HEK293 (cell line): ENCODE measurements at regions not wholly inside any gene's neighbourhood (a gene's known extent, or its start where the extent isn't known, plus 50 kb on each side); places are given as distances from the start of the nearest gene placed in this dataset.

Experiments
- CTCF ChIA-PET: fragments of 350-600 bp; formaldehyde crosslinking; extraction: SDS; loops from one replicate; lab custom pipeline; 2021; ENCODE audit warnings: antibody characterized with exemption; lab: Yijun Ruan, JAX
- POLR2A ChIA-PET: fragments of 300-600 bp; formaldehyde crosslinking; extraction: SDS; loops from one replicate; lab custom pipeline; 2020; ENCODE audit warnings: antibody characterized with exemption, inconsistent platforms; lab: Yijun Ruan, JAX
- H3K27ac ChIP-seq: fragments of 200-500 bp; sonication (Bioruptor generic); 2 replicates; pipeline ENCODE4 v1.5.1; 2014; ENCODE audit warnings: low read depth, low read length, control low read depth, inconsistent platforms; ENCODE audit errors: extremely low read depth
- H3K36me3 ChIP-seq, 2 experiments: fragments of 200-500 bp in 1 of 2; sonication (Bioruptor generic) in 1 of 2; 1 replicate in 1 of 2; 2 replicates in 1 of 2; pipeline ENCODE4 v1.5.1; 2014 to 2017; ENCODE audit warnings: inconsistent platforms in 2 of 2, low read length in 2 of 2; ENCODE audit not compliant: control insufficient read depth in 2 of 2, insufficient read depth in 1 of 2
- H3K4me1 ChIP-seq: fragments of 200-500 bp; sonication (Bioruptor generic); 2 replicates; pipeline ENCODE4 v1.5.1; 2014; ENCODE audit warnings: mild to moderate bottlenecking, low read length, inconsistent platforms; ENCODE audit not compliant: control insufficient read depth, insufficient read depth
- H3K4me3 ChIP-seq: 2 replicates; pipeline ENCODE4 v1.5.1; 2011; ENCODE audit warnings: low read depth, mild to moderate bottlenecking, control low read depth, low read length, moderate library complexity
- H3K9me3 ChIP-seq: fragments of 200-500 bp; sonication (Bioruptor generic); 2 replicates; pipeline ENCODE4 v1.5.1; 2014; ENCODE audit warnings: low read depth, low read length, inconsistent platforms; ENCODE audit not compliant: control insufficient read depth, insufficient read depth
- HOXA7 ChIP-seq: sonication (generic); formaldehyde crosslinking; IDR thresholded peaks from 2 replicates; pipeline ENCODE4 v1.8.1; 2022; ENCODE audit warnings: missing genetic modification reagents, borderline replicate concordance
- HOXD13 ChIP-seq: sonication (generic); formaldehyde crosslinking; IDR thresholded peaks from 2 replicates; pipeline ENCODE4 v1.8.0; 2022; ENCODE audit warnings: missing genetic modification reagents, borderline replicate concordance
- RBAK ChIP-seq: fragments of 450-650 bp; formaldehyde crosslinking; IDR thresholded peaks from 2 replicates; pipeline ENCODE4 v1.5.1; 2016; ENCODE audit warnings: missing biosample characterization, missing genetic modification characterization
- SCRT1 ChIP-seq: fragments of 450-650 bp; formaldehyde crosslinking; IDR thresholded peaks from 2 replicates; pipeline ENCODE4 v1.5.1; 2016; ENCODE audit warnings: missing biosample characterization, missing genetic modification characterization, borderline replicate concordance
- SCRT2 ChIP-seq: fragments of 450-650 bp; formaldehyde crosslinking; IDR thresholded peaks from 2 replicates; pipeline ENCODE4 v1.5.1; 2016; ENCODE audit warnings: missing biosample characterization, missing genetic modification characterization
- YY1 ChIP-seq: fragments of 450-650 bp; formaldehyde crosslinking; IDR thresholded peaks from 2 replicates; pipeline ENCODE4 v1.5.1; 2018; ENCODE audit warnings: missing biosample characterization, missing genetic modification characterization
- ZFP69B ChIP-seq: fragments of 450-650 bp; formaldehyde crosslinking; IDR thresholded peaks from 2 replicates; pipeline ENCODE4 v1.5.1; 2016; ENCODE audit warnings: missing biosample characterization, missing genetic modification characterization
- ZNF292 ChIP-seq: fragments of 450-650 bp; formaldehyde crosslinking; IDR thresholded peaks from 2 replicates; pipeline ENCODE4 v1.5.1; 2016; ENCODE audit warnings: low read depth, missing biosample characterization, missing genetic modification characterization, borderline replicate concordance
- ZNF561 ChIP-seq: fragments of 450-650 bp; IDR thresholded peaks from 2 replicates; pipeline ENCODE4 v1.5.1; 2018; ENCODE audit warnings: missing biosample characterization, missing genetic modification characterization, borderline replicate concordance
- ZNF600 ChIP-seq: fragments of 450-650 bp; formaldehyde crosslinking; IDR thresholded peaks from 2 replicates; pipeline ENCODE4 v1.5.1; 2016; ENCODE audit warnings: missing biosample characterization, missing genetic modification characterization
- ZNF610 ChIP-seq: fragments of 450-650 bp; formaldehyde crosslinking; IDR thresholded peaks from 2 replicates; pipeline ENCODE4 v1.5.1; 2016; ENCODE audit warnings: missing biosample characterization, missing genetic modification characterization, borderline replicate concordance
- ZNF654 ChIP-seq: fragments of 450-650 bp; formaldehyde crosslinking; IDR thresholded peaks from 2 replicates; pipeline ENCODE4 v1.5.1; 2016; ENCODE audit warnings: low read depth, missing biosample characterization, missing genetic modification characterization
- ZNF660 ChIP-seq: fragments of 450-650 bp; IDR thresholded peaks from 2 replicates; pipeline ENCODE4 v1.5.1; 2018; ENCODE audit warnings: missing biosample characterization, mild to moderate bottlenecking, missing genetic modification characterization
- ZNF670 ChIP-seq: fragments of 450-650 bp; formaldehyde crosslinking; IDR thresholded peaks from 2 replicates; pipeline ENCODE4 v1.5.1; 2016; ENCODE audit warnings: missing biosample characterization, missing genetic modification characterization, low read depth
- ZNF747 ChIP-seq: fragments of 450-650 bp; formaldehyde crosslinking; IDR thresholded peaks from 2 replicates; pipeline ENCODE4 v1.5.1; 2016; ENCODE audit warnings: missing biosample characterization, missing genetic modification characterization
- ZNF777 ChIP-seq: fragments of 450-650 bp; formaldehyde crosslinking; IDR thresholded peaks from 2 replicates; pipeline ENCODE4 v1.5.1; 2017; ENCODE audit warnings: missing biosample characterization, missing genetic modification characterization, borderline replicate concordance
- TF ChIP-seq, protein P1 (sequence below): fragments of 450-650 bp; formaldehyde crosslinking; IDR thresholded peaks from 2 replicates; pipeline ENCODE4 v1.5.1; 2016; ENCODE audit warnings: missing biosample characterization, missing genetic modification characterization
- TF ChIP-seq, protein P2 (sequence below): IDR thresholded peaks from 2 replicates; pipeline ENCODE4 v1.6.1; 2011; ENCODE audit warnings: mild to moderate bottlenecking, low read depth, low read length, borderline replicate concordance
- TF ChIP-seq, protein P3 (sequence below): fragments of 450-650 bp; formaldehyde crosslinking; IDR thresholded peaks from 2 replicates; pipeline ENCODE4 v1.5.1; 2016; ENCODE audit warnings: missing biosample characterization, missing genetic modification characterization
- TF ChIP-seq, protein P4 (sequence below): fragments of 450-650 bp; formaldehyde crosslinking; IDR thresholded peaks from 2 replicates; pipeline ENCODE4 v1.5.1; 2017; ENCODE audit warnings: missing biosample characterization, mild to moderate bottlenecking, missing genetic modification characterization, moderate library complexity
- TF ChIP-seq, protein P5 (sequence below): fragments of 450-650 bp; formaldehyde crosslinking; IDR thresholded peaks from 2 replicates; pipeline ENCODE4 v1.5.1; 2016; ENCODE audit warnings: missing biosample characterization, missing genetic modification characterization
- TF ChIP-seq, protein P6 (sequence below): fragments of 450-650 bp; formaldehyde crosslinking; IDR thresholded peaks from 2 replicates; pipeline ENCODE4 v1.5.1; 2016; ENCODE audit warnings: missing biosample characterization, missing genetic modification characterization

DNA sequence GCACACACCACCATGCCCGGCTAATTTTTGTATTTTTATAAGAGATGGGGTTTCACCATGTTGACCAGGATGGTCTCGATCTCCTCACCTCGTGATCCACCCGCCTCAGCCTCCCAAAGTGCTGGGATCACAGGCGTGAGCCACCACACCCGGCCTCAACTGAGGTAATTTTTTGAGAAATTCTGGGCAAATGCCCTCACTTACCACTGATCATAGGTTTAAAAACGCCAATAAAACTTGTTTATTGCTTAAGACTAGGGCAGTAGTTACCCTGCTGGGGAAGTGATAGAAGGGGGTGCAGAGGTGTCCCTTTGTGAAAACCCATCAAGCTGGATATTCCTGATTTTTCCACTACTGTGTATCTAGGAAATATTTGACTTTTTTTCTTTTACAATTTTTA, 196.3 kb downstream of the BCAS1 start:
- H3K36me3 ChIP-seq: no peaks in the 10 kb centered on the region
- H3K4me1 ChIP-seq: peaks cover 5% of the 10 kb centered on the region; the same call in 1 of the 2 replicates
- H3K27ac ChIP-seq: no peak overlapping the region
- H3K4me3 ChIP-seq: no peak overlapping the region
- H3K9me3 ChIP-seq: no peaks in the 10 kb centered on the region
- TF ChIP-seq ZNF561 (tag by site-specific recombination): no peak
- no peak for TF ChIP-seq ZNF654
- TF ChIP-seq HOXD13 (CRISPR knock-in tag): no peak
- TF ChIP-seq ZFP69B: no peak
- TF ChIP-seq RBAK (tag by site-specific recombination): no peak
- no peak for TF ChIP-seq ZNF660
- no peak for TF ChIP-seq ZNF610 (tag by site-specific recombination)
- TF ChIP-seq, protein P1, sequence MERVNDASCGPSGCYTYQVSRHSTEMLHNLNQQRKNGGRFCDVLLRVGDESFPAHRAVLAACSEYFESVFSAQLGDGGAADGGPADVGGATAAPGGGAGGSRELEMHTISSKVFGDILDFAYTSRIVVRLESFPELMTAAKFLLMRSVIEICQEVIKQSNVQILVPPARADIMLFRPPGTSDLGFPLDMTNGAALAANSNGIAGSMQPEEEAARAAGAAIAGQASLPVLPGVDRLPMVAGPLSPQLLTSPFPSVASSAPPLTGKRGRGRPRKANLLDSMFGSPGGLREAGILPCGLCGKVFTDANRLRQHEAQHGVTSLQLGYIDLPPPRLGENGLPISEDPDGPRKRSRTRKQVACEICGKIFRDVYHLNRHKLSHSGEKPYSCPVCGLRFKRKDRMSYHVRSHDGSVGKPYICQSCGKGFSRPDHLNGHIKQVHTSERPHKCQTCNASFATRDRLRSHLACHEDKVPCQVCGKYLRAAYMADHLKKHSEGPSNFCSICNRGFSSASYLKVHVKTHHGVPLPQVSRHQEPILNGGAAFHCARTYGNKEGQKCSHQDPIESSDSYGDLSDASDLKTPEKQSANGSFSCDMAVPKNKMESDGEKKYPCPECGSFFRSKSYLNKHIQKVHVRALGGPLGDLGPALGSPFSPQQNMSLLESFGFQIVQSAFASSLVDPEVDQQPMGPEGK (tag by site-specific recombination): no peak
- TF ChIP-seq, protein P2, sequence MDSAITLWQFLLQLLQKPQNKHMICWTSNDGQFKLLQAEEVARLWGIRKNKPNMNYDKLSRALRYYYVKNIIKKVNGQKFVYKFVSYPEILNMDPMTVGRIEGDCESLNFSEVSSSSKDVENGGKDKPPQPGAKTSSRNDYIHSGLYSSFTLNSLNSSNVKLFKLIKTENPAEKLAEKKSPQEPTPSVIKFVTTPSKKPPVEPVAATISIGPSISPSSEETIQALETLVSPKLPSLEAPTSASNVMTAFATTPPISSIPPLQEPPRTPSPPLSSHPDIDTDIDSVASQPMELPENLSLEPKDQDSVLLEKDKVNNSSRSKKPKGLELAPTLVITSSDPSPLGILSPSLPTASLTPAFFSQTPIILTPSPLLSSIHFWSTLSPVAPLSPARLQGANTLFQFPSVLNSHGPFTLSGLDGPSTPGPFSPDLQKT: no peak
- POLR2A ChIA-PET: no interaction called here
- CTCF ChIA-PET: interaction anchor here (0.6 kb wide), 1 partner anchor 119 kb away, joined by 3 read pairs; no protein-coding TSS in a partner anchor

DNA sequence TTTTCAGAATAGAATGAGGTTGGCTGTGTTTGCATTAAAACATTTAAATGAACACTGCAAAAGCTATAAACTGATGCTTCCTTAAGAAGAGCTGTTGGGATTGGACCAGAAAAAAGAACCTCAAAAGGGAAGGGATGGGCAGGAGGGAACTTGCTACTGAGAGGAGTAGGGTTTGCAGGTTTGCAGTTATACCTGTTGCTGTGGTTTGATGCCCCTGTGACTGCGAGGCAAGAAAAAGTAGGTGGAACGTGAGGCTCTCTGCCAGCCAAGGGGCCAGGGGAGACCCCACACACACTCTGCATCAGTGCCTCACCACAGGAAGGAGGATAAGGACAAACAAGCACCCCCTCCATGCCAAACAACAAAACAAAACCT, 197.2 kb downstream of the BCAS1 start:
- Histone ChIP-seq H3K36me3 (no peaks in the 10 kb centered on the region), H3K4me1 (no peaks in the 10 kb centered on the region), H3K9me3 (no peaks in the 10 kb centered on the region), H3K27ac (no peak overlapping the region), H3K4me3 (no peak overlapping the region)
- POLR2A ChIA-PET: no interaction called here
- CTCF ChIA-PET: interaction anchor here (0.7 to 0.8 kb wide), 2 partner anchors 18 to 48 kb away, joined by 3 to 4 read pairs; no protein-coding TSS in a partner anchor
- TF ChIP-seq ZNF654 (no peak), ZNF600 (tag by site-specific recombination) (no peak), ZNF777 (no peak), ZNF670 (tag by site-specific recombination) (no peak), ZNF747 (no peak), SCRT2 (peak; percentile 97), YY1 (no peak), ZNF292 (tag by site-specific recombination) (no peak), HOXA7 (no peak), SCRT1 (tag by site-specific recombination) (peak; percentile 82)
- TF ChIP-seq, protein P3, sequence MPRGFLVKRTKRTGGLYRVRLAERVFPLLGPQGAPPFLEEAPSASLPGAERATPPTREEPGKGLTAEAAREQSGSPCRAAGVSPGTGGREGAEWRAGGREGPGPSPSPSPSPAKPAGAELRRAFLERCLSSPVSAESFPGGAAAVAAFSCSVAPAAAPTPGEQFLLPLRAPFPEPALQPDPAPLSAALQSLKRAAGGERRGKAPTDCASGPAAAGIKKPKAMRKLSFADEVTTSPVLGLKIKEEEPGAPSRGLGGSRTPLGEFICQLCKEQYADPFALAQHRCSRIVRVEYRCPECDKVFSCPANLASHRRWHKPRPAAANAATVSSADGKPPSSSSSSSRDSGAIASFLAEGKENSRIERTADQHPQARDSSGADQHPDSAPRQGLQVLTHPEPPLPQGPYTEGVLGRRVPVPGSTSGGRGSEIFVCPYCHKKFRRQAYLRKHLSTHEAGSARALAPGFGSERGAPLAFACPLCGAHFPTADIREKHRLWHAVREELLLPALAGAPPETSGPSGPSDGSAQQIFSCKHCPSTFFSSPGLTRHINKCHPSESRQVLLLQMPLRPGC (tag by site-specific recombination): no peak
- TF ChIP-seq, protein P4, sequence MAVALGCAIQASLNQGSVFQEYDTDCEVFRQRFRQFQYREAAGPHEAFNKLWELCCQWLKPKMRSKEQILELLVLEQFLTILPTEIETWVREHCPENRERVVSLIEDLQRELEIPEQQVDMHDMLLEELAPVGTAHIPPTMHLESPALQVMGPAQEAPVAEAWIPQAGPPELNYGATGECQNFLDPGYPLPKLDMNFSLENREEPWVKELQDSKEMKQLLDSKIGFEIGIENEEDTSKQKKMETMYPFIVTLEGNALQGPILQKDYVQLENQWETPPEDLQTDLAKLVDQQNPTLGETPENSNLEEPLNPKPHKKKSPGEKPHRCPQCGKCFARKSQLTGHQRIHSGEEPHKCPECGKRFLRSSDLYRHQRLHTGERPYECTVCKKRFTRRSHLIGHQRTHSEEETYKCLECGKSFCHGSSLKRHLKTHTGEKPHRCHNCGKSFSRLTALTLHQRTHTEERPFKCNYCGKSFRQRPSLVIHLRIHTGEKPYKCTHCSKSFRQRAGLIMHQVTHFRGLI: no peak
- TF ChIP-seq, protein P5, sequence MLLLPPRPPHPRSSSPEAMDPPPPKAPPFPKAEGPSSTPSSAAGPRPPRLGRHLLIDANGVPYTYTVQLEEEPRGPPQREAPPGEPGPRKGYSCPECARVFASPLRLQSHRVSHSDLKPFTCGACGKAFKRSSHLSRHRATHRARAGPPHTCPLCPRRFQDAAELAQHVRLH (tag by site-specific recombination): no peak
- TF ChIP-seq, protein P6, sequence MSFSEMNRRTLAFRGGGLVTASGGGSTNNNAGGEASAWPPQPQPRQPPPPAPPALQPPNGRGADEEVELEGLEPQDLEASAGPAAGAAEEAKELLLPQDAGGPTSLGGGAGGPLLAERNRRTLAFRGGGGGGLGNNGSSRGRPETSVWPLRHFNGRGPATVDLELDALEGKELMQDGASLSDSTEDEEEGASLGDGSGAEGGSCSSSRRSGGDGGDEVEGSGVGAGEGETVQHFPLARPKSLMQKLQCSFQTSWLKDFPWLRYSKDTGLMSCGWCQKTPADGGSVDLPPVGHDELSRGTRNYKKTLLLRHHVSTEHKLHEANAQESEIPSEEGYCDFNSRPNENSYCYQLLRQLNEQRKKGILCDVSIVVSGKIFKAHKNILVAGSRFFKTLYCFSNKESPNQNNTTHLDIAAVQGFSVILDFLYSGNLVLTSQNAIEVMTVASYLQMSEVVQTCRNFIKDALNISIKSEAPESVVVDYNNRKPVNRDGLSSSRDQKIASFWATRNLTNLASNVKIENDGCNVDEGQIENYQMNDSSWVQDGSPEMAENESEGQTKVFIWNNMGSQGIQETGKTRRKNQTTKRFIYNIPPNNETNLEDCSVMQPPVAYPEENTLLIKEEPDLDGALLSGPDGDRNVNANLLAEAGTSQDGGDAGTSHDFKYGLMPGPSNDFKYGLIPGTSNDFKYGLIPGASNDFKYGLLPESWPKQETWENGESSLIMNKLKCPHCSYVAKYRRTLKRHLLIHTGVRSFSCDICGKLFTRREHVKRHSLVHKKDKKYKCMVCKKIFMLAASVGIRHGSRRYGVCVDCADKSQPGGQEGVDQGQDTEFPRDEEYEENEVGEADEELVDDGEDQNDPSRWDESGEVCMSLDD (tag by site-specific recombination): no peak
